Liver (tissue), 8 donors: ENCODE measurements at regions not wholly inside any gene's neighbourhood (a gene's known extent, or its start where the extent isn't known, plus 50 kb on each side); places are given as distances from the start of the nearest gene placed in this dataset.

ENCODE experiments used
- DNase-seq: peaks from one replicate; pipeline ENCODE4 v3.0.0-alpha.2; 2017; ENCODE audit warnings: low spot score
- H3K27ac ChIP-seq, 2 donors: one replicate each; pipeline ENCODE4 v1.7.0; 2013; ENCODE audit warnings: inconsistent platforms in 2 of 2, low read length in 2 of 2, control low read depth in 1 of 2, low read depth in 1 of 2, mild to moderate bottlenecking in 1 of 2
- H3K27me3 ChIP-seq, 4 donors: one replicate each; pipeline versions ENCODE4 v1.6.1 to v1.7.0; 2013; ENCODE audit warnings: low read length in 3 of 4, inconsistent platforms in 1 of 4, mild to moderate bottlenecking in 1 of 4, moderate library complexity in 1 of 4; ENCODE audit not compliant: control insufficient read depth in 4 of 4, insufficient read depth in 4 of 4
- H3K36me3 ChIP-seq, 4 donors: one replicate each; pipeline versions ENCODE4 v1.6.1 to v1.7.0; 2013; ENCODE audit warnings: low read length in 3 of 4, mild to moderate bottlenecking in 3 of 4, low read depth in 1 of 4, moderate library complexity in 1 of 4; ENCODE audit not compliant: control insufficient read depth in 4 of 4, insufficient read depth in 3 of 4
- H3K4me1 ChIP-seq, 4 donors: one replicate each; pipeline versions ENCODE4 v1.6.1 to v1.7.0; 2013; ENCODE audit warnings: low read length in 3 of 4, mild to moderate bottlenecking in 3 of 4, moderate library complexity in 1 of 4; ENCODE audit not compliant: control insufficient read depth in 4 of 4, insufficient read depth in 4 of 4
- H3K4me3 ChIP-seq, 3 donors: one replicate each; pipeline versions ENCODE4 v1.6.1 to v1.7.0; 2013; ENCODE audit warnings: low read length in 3 of 3, control low read depth in 1 of 3, low read depth in 1 of 3, mild to moderate bottlenecking in 1 of 3
- H3K9ac ChIP-seq, 2 donors: one replicate each; pipeline ENCODE4 v1.7.0; 2013; ENCODE audit warnings: low read length in 2 of 2, mild to moderate bottlenecking in 2 of 2, moderate library complexity in 2 of 2, control low read depth in 1 of 2, low read depth in 1 of 2
- H3K9me3 ChIP-seq, 4 donors: one replicate each; pipeline versions ENCODE4 v1.6.1 to v1.7.0; 2013; ENCODE audit warnings: low read length in 3 of 4; ENCODE audit not compliant: control insufficient read depth in 4 of 4
- EGR1 ChIP-seq, 2 donors: IDR thresholded peaks; 2 replicates each; pipeline ENCODE4 v1.6.1; 2016 to 2018; ENCODE audit warnings: antibody characterized with exemption in 2 of 2, low read depth in 2 of 2
- FOXA1 ChIP-seq: IDR thresholded peaks from 2 replicates; pipeline ENCODE4 v1.6.1; 2016; ENCODE audit warnings: antibody characterized with exemption
- GABPA ChIP-seq, 2 donors: IDR thresholded peaks in 1 of 2; conservative IDR thresholded peaks in 1 of 2; 2 replicates each; pipeline ENCODE4 v1.6.1; 2016; ENCODE audit warnings: antibody characterized with exemption in 2 of 2, mild to moderate bottlenecking in 1 of 2, moderate library complexity in 1 of 2
- HNF4A ChIP-seq, 2 donors: conservative IDR thresholded peaks; 2 replicates each; pipeline ENCODE4 v1.6.1; 2016; ENCODE audit warnings: antibody characterized with exemption in 2 of 2, mild to moderate bottlenecking in 2 of 2
- HNF4G ChIP-seq: IDR thresholded peaks from 2 replicates; pipeline ENCODE4 v1.6.1; 2016; ENCODE audit warnings: antibody characterized with exemption
- JUND ChIP-seq, 2 donors: IDR thresholded peaks; 2 replicates each; pipeline ENCODE4 v1.6.1; 2016; ENCODE audit warnings: antibody characterized with exemption in 2 of 2
- NR2F2 ChIP-seq: IDR thresholded peaks from 2 replicates; pipeline ENCODE4 v1.6.1; 2016; ENCODE audit warnings: antibody characterized with exemption
- RAD21 ChIP-seq, 2 donors: IDR thresholded peaks; 2 replicates each; pipeline ENCODE4 v1.6.1; 2016; ENCODE audit warnings: antibody characterized with exemption in 2 of 2, mild to moderate bottlenecking in 2 of 2
- RXRA ChIP-seq, 2 donors: IDR thresholded peaks; 2 replicates each; pipeline ENCODE4 v1.6.1; 2017 to 2018; ENCODE audit warnings: antibody characterized with exemption in 2 of 2, mild to moderate bottlenecking in 1 of 2
- SP1 ChIP-seq: IDR thresholded peaks from 2 replicates; pipeline ENCODE4 v1.6.1; 2018; ENCODE audit warnings: antibody characterized with exemption, mild to moderate bottlenecking
- TAF1 ChIP-seq: conservative IDR thresholded peaks from 2 replicates; pipeline ENCODE4 v1.6.1; 2016; ENCODE audit warnings: antibody characterized with exemption, mild to moderate bottlenecking
- WGBS: extraction: QIAGEN DNeasy Blood & Tissue Kit; methylation state at CpG from one replicate; pipeline ENCODE4 v1.1.7; 2013; 5-methylcytosine and 5-hydroxymethylcytosine counted together
- TF ChIP-seq, protein P1 (sequence below): IDR thresholded peaks from 2 replicates; pipeline ENCODE4 v1.6.1; 2016; ENCODE audit warnings: antibody characterized with exemption
- TF ChIP-seq, protein P2 (sequence below): IDR thresholded peaks from 2 replicates; pipeline ENCODE4 v1.6.1; 2016; ENCODE audit warnings: antibody characterized with exemption
- TF ChIP-seq, protein P3 (sequence below): IDR thresholded peaks from 2 replicates; pipeline ENCODE4 v1.6.1; 2016; ENCODE audit warnings: antibody characterized with exemption
- TF ChIP-seq, protein P4 (sequence below): fragments of 150-350 bp; IDR thresholded peaks from 2 replicates; pipeline ENCODE4 v1.5.1; 2017; ENCODE audit warnings: improper control_type of control experiment, low read depth, low read length; ENCODE audit not compliant: missing input control
- TF ChIP-seq, protein P5 (sequence below): IDR thresholded peaks from 2 replicates; pipeline ENCODE4 v1.6.1; 2016; ENCODE audit warnings: antibody characterized with exemption, mild to moderate bottlenecking
- donor health status: healthy.
- donor health status: healthy.
- donor health status: healthy.
- donor health status: healthy.
- donor health status: healthy.

DNA sequence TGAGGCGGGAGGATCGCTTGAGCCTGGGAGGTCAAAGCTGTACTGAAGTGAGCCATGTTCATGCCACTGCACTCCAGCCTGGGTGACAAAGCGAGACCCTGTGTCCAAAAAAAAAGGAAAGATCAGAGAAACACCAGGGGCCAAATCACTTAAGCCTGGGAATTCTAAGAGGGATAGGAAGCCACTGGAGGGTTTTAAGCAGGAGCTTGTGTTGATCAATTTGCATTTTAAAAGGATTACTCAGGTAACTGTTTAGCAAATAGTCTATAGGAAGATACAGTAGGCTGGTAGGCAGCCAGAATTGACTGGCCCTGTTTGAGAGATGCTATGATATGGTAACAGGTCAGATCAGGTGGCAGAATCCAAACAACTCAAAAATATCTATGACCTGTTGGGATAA is 162.7 kb downstream of the SPTSSA start:
- H3K4me3 ChIP-seq: no peak overlapping the region
- WGBS: 64% methylated on average over 3 of the region's 3 CpGs
- H3K27ac ChIP-seq: no peak overlapping the region
- no peaks in the 10 kb centered on the region for H3K9me3 ChIP-seq
- H3K36me3 ChIP-seq: no peaks in the 10 kb centered on the region
- H3K4me1 ChIP-seq: no peaks in the 10 kb centered on the region
- no peaks in the 10 kb centered on the region for H3K27me3 ChIP-seq
- TF ChIP-seq FOXA1 (no peak), HNF4G (no peak), NR2F2 (no peak), GABPA (IDR thresholded peaks at IDR 0.05 in 1 of 2, conservative IDR thresholded peaks at IDR 0.05 in 1 of 2) (no peak), TAF1 (no peak), RAD21 (IDR thresholded peaks at IDR 0.05) (no peak), EGR1 (IDR thresholded peaks at IDR 0.05; ENCODE audit: low read depth in 2 of 2) (no peak), RXRA (IDR thresholded peaks at IDR 0.05) (no peak), JUND (IDR thresholded peaks at IDR 0.05) (no peak), HNF4A (conservative IDR thresholded peaks at IDR 0.05) (no peak), SP1 (no peak)
- TF ChIP-seq, protein P1, sequence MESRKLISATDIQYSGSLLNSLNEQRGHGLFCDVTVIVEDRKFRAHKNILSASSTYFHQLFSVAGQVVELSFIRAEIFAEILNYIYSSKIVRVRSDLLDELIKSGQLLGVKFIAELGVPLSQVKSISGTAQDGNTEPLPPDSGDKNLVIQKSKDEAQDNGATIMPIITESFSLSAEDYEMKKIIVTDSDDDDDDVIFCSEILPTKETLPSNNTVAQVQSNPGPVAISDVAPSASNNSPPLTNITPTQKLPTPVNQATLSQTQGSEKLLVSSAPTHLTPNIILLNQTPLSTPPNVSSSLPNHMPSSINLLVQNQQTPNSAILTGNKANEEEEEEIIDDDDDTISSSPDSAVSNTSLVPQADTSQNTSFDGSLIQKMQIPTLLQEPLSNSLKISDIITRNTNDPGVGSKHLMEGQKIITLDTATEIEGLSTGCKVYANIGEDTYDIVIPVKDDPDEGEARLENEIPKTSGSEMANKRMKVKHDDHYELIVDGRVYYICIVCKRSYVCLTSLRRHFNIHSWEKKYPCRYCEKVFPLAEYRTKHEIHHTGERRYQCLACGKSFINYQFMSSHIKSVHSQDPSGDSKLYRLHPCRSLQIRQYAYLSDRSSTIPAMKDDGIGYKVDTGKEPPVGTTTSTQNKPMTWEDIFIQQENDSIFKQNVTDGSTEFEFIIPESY: no peak
- TF ChIP-seq, protein P2, sequence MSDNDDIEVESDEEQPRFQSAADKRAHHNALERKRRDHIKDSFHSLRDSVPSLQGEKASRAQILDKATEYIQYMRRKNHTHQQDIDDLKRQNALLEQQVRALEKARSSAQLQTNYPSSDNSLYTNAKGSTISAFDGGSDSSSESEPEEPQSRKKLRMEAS: no peak
- TF ChIP-seq, protein P3, sequence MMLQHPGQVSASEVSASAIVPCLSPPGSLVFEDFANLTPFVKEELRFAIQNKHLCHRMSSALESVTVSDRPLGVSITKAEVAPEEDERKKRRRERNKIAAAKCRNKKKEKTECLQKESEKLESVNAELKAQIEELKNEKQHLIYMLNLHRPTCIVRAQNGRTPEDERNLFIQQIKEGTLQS: no peak
- TF ChIP-seq, protein P4, sequence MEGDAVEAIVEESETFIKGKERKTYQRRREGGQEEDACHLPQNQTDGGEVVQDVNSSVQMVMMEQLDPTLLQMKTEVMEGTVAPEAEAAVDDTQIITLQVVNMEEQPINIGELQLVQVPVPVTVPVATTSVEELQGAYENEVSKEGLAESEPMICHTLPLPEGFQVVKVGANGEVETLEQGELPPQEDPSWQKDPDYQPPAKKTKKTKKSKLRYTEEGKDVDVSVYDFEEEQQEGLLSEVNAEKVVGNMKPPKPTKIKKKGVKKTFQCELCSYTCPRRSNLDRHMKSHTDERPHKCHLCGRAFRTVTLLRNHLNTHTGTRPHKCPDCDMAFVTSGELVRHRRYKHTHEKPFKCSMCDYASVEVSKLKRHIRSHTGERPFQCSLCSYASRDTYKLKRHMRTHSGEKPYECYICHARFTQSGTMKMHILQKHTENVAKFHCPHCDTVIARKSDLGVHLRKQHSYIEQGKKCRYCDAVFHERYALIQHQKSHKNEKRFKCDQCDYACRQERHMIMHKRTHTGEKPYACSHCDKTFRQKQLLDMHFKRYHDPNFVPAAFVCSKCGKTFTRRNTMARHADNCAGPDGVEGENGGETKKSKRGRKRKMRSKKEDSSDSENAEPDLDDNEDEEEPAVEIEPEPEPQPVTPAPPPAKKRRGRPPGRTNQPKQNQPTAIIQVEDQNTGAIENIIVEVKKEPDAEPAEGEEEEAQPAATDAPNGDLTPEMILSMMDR: no peak
- TF ChIP-seq, protein P5, sequence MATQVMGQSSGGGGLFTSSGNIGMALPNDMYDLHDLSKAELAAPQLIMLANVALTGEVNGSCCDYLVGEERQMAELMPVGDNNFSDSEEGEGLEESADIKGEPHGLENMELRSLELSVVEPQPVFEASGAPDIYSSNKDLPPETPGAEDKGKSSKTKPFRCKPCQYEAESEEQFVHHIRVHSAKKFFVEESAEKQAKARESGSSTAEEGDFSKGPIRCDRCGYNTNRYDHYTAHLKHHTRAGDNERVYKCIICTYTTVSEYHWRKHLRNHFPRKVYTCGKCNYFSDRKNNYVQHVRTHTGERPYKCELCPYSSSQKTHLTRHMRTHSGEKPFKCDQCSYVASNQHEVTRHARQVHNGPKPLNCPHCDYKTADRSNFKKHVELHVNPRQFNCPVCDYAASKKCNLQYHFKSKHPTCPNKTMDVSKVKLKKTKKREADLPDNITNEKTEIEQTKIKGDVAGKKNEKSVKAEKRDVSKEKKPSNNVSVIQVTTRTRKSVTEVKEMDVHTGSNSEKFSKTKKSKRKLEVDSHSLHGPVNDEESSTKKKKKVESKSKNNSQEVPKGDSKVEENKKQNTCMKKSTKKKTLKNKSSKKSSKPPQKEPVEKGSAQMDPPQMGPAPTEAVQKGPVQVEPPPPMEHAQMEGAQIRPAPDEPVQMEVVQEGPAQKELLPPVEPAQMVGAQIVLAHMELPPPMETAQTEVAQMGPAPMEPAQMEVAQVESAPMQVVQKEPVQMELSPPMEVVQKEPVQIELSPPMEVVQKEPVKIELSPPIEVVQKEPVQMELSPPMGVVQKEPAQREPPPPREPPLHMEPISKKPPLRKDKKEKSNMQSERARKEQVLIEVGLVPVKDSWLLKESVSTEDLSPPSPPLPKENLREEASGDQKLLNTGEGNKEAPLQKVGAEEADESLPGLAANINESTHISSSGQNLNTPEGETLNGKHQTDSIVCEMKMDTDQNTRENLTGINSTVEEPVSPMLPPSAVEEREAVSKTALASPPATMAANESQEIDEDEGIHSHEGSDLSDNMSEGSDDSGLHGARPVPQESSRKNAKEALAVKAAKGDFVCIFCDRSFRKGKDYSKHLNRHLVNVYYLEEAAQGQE: no peak
- no peak for DNase-seq
- no peak overlapping the region for H3K9ac ChIP-seq
